HG03354 (cell line): ENCODE measurements at regions not wholly inside any gene's neighbourhood (a gene's known extent, or its start where the extent isn't known, plus 50 kb on each side); places are given as distances from the start of the nearest gene placed in this dataset.
"Not testable (repeated sequence)": the region's sequence is repeated elsewhere in the genome, so short reads cannot be mapped to it uniquely, and the experiment has no call there.

Source experiments
- ATAC-seq: cut with Tn5 transposase; IDR thresholded peaks from one replicate; pipeline ENCODE4 v1.9.1; 2021; ENCODE audit warnings: mild to moderate bottlenecking; ENCODE audit not compliant: unreplicated experiment, poor library complexity, severe bottlenecking

GRCh38 chr2:236632295-236633218, 62.9 kb downstream of the ACKR3 start:
- ATAC-seq, result no peak

- no peak for ATAC-seq
These were observed 63.6 kb downstream of the ACKR3 start for GRCh38 chr2:236633219-236633570.

- no peak for ATAC-seq
These were observed 64.3 kb downstream of the ACKR3 start for GRCh38 chr2:236633775-236634560.

DNA sequence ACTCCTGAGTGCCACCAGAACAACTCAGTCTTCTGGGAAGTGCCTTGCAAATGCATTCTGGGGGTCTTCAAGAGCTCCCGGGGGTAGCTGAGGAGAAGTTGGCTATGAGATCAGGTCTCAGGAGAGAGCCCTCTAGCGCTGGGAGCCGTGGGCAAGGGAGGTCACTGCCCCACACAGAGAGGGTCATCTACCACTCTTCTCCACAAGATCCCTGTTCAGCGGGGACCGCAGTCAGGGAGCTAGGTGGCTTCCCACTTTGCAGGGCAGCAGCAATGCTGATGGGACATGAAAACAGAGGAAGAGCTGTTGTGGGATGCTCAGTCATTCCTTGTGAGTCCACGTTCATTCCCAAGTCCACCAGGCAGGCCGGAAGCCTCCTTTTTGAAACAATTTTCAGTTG, 66.6 kb downstream of the ACKR3 start:
- no peak for ATAC-seq

GRCh38 chr2:236636714-236637470, 67.3 kb downstream of the ACKR3 start:
- ATAC-seq, result no peak

- no peak for ATAC-seq
These were observed 68.3 kb downstream of the ACKR3 start for GRCh38 chr2:236637686-236638569.

DNA sequence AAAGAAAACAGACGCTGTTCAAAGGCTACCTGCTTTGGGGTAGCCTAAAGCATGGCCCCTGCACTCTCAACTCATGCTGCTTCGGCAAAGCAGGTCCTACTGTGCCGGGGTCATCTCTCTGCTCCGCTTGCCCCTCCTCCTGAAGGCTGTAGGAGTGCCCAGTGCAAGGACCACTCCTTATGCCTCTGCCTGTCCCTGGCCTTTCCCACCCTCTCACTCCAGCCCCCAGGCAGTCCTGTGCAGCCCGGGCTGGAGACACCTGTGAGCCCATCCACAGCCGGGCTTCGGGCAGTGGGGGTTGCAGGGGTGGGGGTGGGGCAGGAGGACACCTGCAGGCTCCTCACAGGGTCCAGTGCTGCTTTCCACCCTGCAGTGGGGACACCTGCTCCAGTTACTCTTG, 69.1 kb downstream of the ACKR3 start:
- no peak for ATAC-seq

- no peak for ATAC-seq
These were observed 70.0 kb downstream of the ACKR3 start for GRCh38 chr2:236639461-236640235.

DNA sequence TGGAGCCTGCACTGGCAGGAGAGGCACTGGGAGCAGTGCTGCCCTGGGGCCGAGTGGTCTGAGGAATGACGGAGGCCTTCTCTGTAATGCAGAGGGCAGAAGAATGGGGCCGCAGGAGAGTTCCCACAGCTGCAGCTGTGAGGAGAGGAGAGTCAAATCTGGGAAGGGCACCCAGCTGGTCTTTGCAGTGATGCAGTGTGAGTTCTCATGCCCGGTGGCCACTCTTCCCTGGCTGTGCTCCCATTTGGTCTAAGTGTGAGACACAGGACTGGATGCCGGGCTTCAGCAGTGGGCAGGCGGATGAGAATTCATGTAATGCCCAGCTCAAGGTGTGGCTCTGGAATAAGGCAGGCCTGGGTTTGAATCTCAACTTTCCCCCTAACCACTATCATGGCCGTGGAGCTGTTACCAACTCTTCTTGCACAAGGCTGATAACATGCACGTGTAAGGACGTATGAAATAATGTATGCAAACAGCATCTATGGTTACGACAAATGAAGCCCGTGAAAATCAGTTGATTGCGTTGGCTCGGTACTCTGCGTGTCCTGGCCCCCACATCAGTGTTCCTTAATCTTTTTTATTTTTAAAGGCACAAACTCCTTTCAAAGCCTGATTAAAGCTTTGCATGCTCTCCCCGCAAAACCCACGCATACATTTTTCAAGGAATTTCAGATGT, 71.6 kb downstream of the ACKR3 start:
- ATAC-seq, result no peak

DNA sequence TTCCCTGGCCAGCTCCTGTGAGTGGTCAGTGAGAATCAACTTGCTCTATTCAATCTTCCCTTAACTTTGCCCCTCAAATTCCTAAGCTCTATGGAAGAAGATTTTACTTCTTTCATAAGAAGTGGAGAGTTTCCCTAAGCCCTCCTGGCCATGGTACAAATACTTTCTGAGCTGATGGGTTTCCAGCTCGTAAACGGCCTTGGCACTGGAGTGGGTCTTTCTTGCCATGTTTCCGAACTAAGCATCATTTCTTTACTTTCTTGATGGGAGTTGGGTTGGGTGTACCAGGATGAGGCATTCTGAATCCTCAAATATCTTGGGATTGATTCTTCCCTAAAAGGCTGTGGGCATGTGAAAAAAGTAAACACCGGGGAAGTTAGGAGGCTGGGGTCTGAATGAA, 72.5 kb downstream of the ACKR3 start:
- ATAC-seq, result no peak

GRCh38 chr2:236642584-236643291, 73.1 kb downstream of the ACKR3 start:
- ATAC-seq, result no peak

GRCh38 chr2:236643480-236643879, 73.9 kb downstream of the ACKR3 start:
- no peak for ATAC-seq

DNA sequence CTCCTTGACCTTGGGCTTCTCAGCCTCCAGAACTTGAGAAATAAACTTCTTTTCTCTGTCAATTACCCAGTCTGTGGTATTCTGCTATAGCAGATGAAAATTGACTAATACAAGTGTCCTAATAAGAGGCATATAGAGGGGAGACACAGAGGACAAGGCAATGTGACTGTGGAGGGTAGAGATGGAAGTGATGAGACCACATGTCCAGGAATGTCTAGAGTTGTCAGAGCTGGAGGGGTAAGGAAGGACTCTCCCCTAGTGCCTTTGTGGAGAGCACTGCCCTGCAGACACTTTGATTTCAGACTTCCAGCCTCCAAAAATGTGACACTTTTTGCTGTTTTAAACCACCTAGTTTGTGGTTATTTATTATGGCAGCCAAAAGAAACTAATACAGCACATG, 74.4 kb downstream of the ACKR3 start:
- no peak for ATAC-seq

DNA sequence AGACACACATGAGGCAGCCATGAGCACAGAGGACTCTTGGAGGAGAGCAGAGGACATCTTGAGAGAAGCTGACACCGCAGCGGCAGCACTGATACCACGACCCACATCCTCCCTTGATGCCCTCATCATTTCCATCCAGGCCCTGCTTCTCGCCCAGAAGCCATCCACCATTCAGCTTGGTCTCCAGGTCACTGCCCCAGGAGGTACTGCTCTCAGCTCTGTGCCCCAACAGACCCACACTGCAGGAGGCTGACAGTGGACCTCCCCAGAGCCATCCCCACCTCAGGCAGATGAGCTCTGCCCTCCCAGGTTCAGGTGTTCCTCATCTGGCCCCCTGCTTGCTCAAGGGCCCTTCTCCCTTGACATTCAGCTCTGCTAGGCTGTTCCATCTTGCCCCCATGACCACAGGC, 74.9 kb downstream of the ACKR3 start:
- ATAC-seq, result no peak

- not testable (repeated sequence) for ATAC-seq
These were observed 75.5 kb downstream of the ACKR3 start for GRCh38 chr2:236645141-236645540.

DNA sequence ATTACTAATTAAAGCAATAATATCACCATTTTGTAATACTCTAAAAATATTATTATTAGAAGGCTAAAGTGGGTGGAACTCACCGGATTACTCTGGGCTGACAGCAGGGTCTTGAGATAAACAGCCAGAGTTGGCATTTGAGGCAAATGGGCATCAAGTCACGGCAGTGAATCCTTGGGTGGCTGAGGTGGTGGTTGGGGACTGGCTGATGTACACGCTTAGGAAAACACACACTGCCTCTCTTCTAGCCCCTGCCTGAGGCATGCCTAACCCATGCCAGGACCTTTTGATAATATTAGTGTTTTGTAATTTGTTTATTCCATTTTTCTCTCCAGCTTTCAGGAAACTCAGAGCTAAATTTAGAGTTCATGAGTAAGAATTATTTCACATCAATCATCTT, 76.8 kb downstream of the ACKR3 start:
- no peak for ATAC-seq

DNA sequence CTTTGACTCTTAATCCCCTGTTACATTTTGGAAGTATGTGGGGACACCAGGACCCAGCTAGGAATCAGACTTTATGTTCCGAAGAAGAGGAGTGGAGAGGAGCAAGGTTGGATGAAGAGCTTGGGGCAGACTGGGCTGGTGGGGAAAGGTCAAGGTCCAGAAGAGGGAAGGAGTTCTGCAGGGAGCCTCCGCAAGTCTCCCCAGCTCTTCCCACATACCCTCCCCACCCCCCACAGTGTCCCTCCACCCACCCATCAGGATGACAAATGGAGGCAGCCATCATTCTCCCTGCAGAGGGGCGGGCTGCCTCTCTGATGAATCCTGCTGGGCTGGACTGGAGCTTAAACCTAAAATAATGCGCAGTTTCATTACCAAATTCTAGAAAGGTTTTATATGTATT, 77.2 kb downstream of the ACKR3 start:
- no peak for ATAC-seq

DNA sequence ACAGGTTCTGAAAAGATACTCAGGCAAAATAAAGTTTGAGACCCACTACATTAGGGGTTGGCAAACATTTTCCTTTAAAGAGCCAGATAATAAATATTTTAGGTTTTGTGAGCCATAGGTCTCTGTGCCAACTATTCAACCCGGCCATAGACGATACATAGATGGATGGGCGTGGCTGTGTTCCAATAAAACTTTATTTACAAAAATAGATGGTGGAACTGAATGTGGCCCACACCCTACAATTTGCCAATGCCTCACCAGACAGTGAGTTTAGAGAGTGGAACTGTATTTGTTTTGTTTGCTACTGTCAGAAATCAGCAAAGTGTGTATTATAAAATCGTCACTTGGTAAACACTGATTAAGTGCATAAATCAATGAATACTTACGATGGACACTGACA, 78.0 kb downstream of the ACKR3 start:
- ATAC-seq, result no peak
